Neural cell (in vitro differentiated cells): ENCODE measurements at regions not wholly inside any gene's neighbourhood (a gene's known extent, or its start where the extent isn't known, plus 50 kb on each side); places are given as distances from the start of the nearest gene placed in this dataset.

Source experiments
- H2AFZ ChIP-seq: fragments of 200-600, 300-800 bp; sonication (generic), shearing (Covaris generic); 2 replicates; pipeline ENCODE4 v1.6.0; 2014; ENCODE audit warnings: low read depth, mild to moderate bottlenecking, antibody characterized with exemption, low read length, moderate library complexity
- H3F3A ChIP-seq: fragments of 200-600 bp; shearing (Covaris generic); 2 replicates; pipeline ENCODE4 v1.6.1; 2016; ENCODE audit warnings: mild to moderate bottlenecking, moderate library complexity, mixed read lengths, antibody characterized with exemption, low read length; ENCODE audit not compliant: insufficient read depth, poor library complexity, severe bottlenecking
- H3K27ac ChIP-seq: fragments of 200-600, 300-800 bp; sonication (generic), shearing (Covaris generic); 2 replicates; pipeline ENCODE4 v1.5.1; 2014; ENCODE audit warnings: mild to moderate bottlenecking, low read length, moderate library complexity
- H3K27me3 ChIP-seq: fragments of 300-800, 200-600 bp; sonication (generic), shearing (Covaris generic); 2 replicates; pipeline ENCODE4 v1.6.0; 2014; ENCODE audit warnings: mild to moderate bottlenecking, low read depth, low read length, moderate library complexity; ENCODE audit not compliant: insufficient read depth
- H3K36me3 ChIP-seq: fragments of 300-800, 200-600 bp; sonication (generic), shearing (Covaris generic); 2 replicates; pipeline ENCODE4 v1.5.1; 2014; ENCODE audit warnings: mild to moderate bottlenecking, antibody characterized with exemption, low read length, moderate library complexity; ENCODE audit not compliant: insufficient read depth
- H3K4me2 ChIP-seq: fragments of 300-800, 200-600 bp; sonication (generic), shearing (Covaris generic); 2 replicates; pipeline ENCODE4 v1.6.0; 2014; ENCODE audit warnings: mild to moderate bottlenecking, low read length
- H3K4me3 ChIP-seq: fragments of 300-800, 200-600 bp; sonication (generic), shearing (Covaris generic); 2 replicates; pipeline ENCODE4 v1.5.1; 2014; ENCODE audit warnings: mild to moderate bottlenecking, low read length, moderate library complexity
- H3K79me2 ChIP-seq: fragments of 200-600 bp; shearing (Covaris generic); replicated peaks from 2 replicates; pipeline ENCODE4 v1.6.0; 2014; ENCODE audit warnings: mild to moderate bottlenecking, low read length, moderate library complexity; ENCODE audit not compliant: insufficient read depth
- H3K9ac ChIP-seq: fragments of 300-800, 200-600 bp; sonication (generic), shearing (Covaris generic); 2 replicates; pipeline ENCODE4 v1.6.1; 2016; ENCODE audit warnings: mild to moderate bottlenecking, low read length, mixed read lengths
- H3K9me2 ChIP-seq: fragments of 200-600 bp; shearing (Covaris generic); 2 replicates; pipeline ENCODE4 v1.6.1; 2016; ENCODE audit warnings: mild to moderate bottlenecking, low read length, mixed read lengths; ENCODE audit not compliant: insufficient read depth
- H3K9me3 ChIP-seq: fragments of 200-600, 300-800 bp; sonication (generic), shearing (Covaris generic); 2 replicates; pipeline ENCODE4 v1.6.1; 2016; ENCODE audit warnings: mild to moderate bottlenecking, mixed run types, low read length, moderate library complexity, mixed read lengths
- H4K20me1 ChIP-seq: fragments of 200-600 bp; shearing (Covaris generic); 2 replicates; pipeline ENCODE4 v1.6.1; 2016; ENCODE audit warnings: mild to moderate bottlenecking, mixed run types; ENCODE audit not compliant: insufficient read depth
- CTCF ChIP-seq: fragments of 450-650 bp; IDR thresholded peaks from 2 replicates; pipeline ENCODE4 v1.5.1; 2014; ENCODE audit warnings: antibody characterized with exemption, mild to moderate bottlenecking, moderate library complexity; ENCODE audit not compliant: poor library complexity, severe bottlenecking
- EP300 ChIP-seq: fragments of 450-650 bp; conservative IDR thresholded peaks from 2 replicates; pipeline ENCODE4 v1.6.1; 2014; ENCODE audit warnings: antibody characterized with exemption, mild to moderate bottlenecking, moderate library complexity; ENCODE audit not compliant: poor library complexity, severe bottlenecking
- EZH2 ChIP-seq: fragments of 200-600, 300-800 bp; shearing (Covaris generic), sonication (generic); IDR thresholded peaks from 2 replicates; pipeline ENCODE4 v1.6.1; 2014; ENCODE audit warnings: antibody characterized with exemption, low read length, borderline replicate concordance, mild to moderate bottlenecking; ENCODE audit not compliant: insufficient read depth, poor library complexity, severe bottlenecking
- MXI1 ChIP-seq: fragments of 450-650 bp; conservative IDR thresholded peaks from 2 replicates; pipeline ENCODE4 v1.6.1; 2014; ENCODE audit warnings: antibody characterized with exemption, mild to moderate bottlenecking; ENCODE audit not compliant: poor library complexity, severe bottlenecking
- POLR2AphosphoS5 ChIP-seq: IDR thresholded peaks from 2 replicates; pipeline ENCODE4 v1.6.1; 2012
- RAD21 ChIP-seq: fragments of 450-650 bp; conservative IDR thresholded peaks from 2 replicates; pipeline ENCODE4 v1.6.1; 2014; ENCODE audit warnings: antibody characterized with exemption, mild to moderate bottlenecking, moderate library complexity
- REST ChIP-seq: IDR thresholded peaks from 2 replicates; pipeline ENCODE4 v1.6.1; 2012; ENCODE audit warnings: borderline replicate concordance
- SMC3 ChIP-seq: fragments of 450-650 bp; conservative IDR thresholded peaks from 2 replicates; pipeline ENCODE4 v1.6.1; 2014; ENCODE audit warnings: antibody characterized with exemption, mild to moderate bottlenecking, moderate library complexity; ENCODE audit not compliant: poor library complexity
- TAF1 ChIP-seq: IDR thresholded peaks from 2 replicates; pipeline ENCODE4 v1.6.1; 2012; ENCODE audit warnings: low read depth

DNA sequence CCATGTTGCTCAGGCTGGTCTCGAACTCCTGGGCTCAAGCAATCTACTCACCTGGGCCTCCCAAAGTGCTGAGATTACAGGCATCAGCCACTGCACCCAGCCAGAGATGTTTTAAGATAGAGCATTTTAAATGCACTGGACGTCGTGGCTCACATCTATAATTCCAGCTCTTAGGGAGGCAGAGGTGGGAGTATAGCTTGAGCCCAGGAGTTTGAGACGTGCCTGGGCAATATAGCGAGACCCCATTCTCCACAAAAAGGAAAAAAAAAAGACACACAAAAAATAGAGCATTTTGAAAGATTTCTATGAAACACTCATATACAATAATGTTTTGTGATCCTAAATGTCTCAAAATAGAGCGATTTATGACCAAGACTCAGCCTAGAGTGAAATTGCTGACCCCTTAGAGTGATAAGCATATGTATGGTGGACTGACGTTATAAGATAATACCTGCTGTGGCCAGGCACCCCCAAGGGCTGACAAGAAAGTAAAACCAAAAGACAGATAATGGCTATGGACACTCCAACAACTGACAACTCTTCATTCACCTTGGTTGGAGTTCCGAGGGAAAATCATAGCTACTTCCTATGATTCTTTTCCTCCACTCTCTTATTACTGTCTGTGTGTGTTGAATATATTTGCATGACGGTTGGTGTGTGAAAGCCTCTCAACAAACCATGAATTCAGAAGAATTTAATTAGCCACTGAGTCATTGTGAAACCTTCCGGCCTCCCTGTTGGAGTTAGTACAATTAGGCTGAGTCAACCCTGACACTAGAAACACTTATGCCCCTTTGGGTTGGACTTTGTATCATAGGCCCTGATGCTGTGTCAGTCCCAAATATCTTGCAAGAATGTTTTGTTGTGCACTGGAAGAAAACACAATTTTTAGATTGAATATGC lies 526.5 kb upstream of the NUDT12 start:
- H3K9ac ChIP-seq: no peak overlapping the region
- no peaks in the 10 kb centered on the region for H4K20me1 ChIP-seq
- H3K9me2 ChIP-seq: no peaks in the 10 kb centered on the region
- no peak overlapping the region for H3K27ac ChIP-seq
- TF ChIP-seq SMC3: no peak
- TF ChIP-seq EZH2: no peak
- no peak for TF ChIP-seq RAD21
- TF ChIP-seq EP300: no peak
- no peak for TF ChIP-seq POLR2AphosphoS5
- no peak overlapping the region for H3K4me2 ChIP-seq
- no peaks in the 10 kb centered on the region for H3K9me3 ChIP-seq
- H3K79me2 ChIP-seq: no peaks in the 10 kb centered on the region
- H3K4me3 ChIP-seq: no peak overlapping the region
- H2AFZ ChIP-seq: no peak overlapping the region
- no peaks in the 10 kb centered on the region for H3F3A ChIP-seq
- H3K27me3 ChIP-seq: no peaks in the 10 kb centered on the region
- no peaks in the 10 kb centered on the region for H3K36me3 ChIP-seq

DNA sequence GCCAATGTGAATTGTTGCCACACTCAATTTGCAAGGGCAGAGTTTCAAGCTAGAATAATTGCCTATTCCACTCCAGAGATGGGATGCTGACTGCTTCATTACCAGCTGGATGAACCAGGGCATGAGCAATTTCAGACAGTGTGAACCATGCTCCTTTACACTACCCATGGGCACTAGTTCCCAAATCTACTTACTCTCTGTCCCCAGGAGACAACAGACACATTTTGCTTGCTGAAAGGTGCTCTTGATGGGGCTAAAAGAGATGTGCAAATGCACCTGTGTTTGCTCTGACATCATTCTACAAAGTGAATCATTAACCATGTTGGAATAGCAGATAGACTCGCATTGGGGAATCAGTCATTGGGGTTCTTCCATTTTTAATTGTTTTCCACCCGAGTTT lies 522.3 kb upstream of the NUDT12 start:
- TF ChIP-seq TAF1 (no peak), CTCF (no peak), RAD21 (no peak), POLR2AphosphoS5 (no peak), SMC3 (no peak), REST (no peak), MXI1 (no peak), EZH2 (no peak), EP300 (no peak)
- no peak overlapping the region for H2AFZ ChIP-seq
- no peaks in the 10 kb centered on the region for H3K27me3 ChIP-seq
- H3F3A ChIP-seq: no peaks in the 10 kb centered on the region
- no peaks in the 10 kb centered on the region for H3K36me3 ChIP-seq
- no peaks in the 10 kb centered on the region for H4K20me1 ChIP-seq
- H3K9me3 ChIP-seq: no peaks in the 10 kb centered on the region
- no peak overlapping the region for H3K9ac ChIP-seq
- no peak overlapping the region for H3K4me3 ChIP-seq
- no peaks in the 10 kb centered on the region for H3K79me2 ChIP-seq
- H3K4me2 ChIP-seq: no peak overlapping the region
- H3K27ac ChIP-seq: no peak overlapping the region
- H3K9me2 ChIP-seq: no peaks in the 10 kb centered on the region
